ENCODE measurements at regions not wholly inside any gene's neighbourhood (a gene's known extent, or its start where the extent isn't known, plus 50 kb on each side); places are given as distances from the start of the nearest gene placed in this dataset.

DNA sequence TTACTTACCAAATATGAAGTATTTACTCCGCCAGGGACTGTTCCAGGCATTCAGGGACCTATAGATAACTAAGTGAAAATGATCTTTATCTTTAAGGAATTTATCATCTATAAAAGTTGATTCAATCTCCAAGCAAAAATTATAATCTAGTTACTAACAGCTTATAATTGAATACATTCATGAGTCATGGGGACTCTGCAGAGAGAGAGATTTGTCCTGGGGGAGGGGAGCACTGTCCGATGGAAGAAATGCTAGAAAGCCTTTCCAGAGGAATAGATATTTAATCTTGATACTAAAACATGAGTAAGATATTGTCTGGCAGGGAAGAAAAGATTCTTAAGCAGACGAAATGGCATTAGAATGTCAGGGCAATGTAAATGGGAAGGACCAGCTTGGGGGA lies 139.3 kb downstream of the CD164 start:
- TF ChIP-seq POLR2A (conservative IDR thresholded peaks at IDR 0.05) (no peak), EP300 (IDR thresholded peaks at IDR 0.05; ENCODE audit: low read length) (no peak), NFE2L1 (tag; IDR thresholded peaks at IDR 0.05; ENCODE audit: borderline replicate concordance, low read depth) (no peak), ZNF143 (CRISPR knock-in tag; IDR thresholded peaks at IDR 0.05) (no peak), BACH1 (tag; IDR thresholded peaks at IDR 0.05) (no peak)
- TF ChIP-seq, protein P1, sequence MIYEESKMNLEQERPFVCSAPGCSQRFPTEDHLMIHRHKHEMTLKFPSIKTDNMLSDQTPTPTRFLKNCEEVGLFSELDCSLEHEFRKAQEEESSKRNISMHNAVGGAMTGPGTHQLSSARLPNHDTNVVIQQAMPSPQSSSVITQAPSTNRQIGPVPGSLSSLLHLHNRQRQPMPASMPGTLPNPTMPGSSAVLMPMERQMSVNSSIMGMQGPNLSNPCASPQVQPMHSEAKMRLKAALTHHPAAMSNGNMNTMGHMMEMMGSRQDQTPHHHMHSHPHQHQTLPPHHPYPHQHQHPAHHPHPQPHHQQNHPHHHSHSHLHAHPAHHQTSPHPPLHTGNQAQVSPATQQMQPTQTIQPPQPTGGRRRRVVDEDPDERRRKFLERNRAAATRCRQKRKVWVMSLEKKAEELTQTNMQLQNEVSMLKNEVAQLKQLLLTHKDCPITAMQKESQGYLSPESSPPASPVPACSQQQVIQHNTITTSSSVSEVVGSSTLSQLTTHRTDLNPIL (CRISPR knock-in tag; IDR thresholded peaks at IDR 0.05), result no peak
- TF ChIP-seq, protein P2, sequence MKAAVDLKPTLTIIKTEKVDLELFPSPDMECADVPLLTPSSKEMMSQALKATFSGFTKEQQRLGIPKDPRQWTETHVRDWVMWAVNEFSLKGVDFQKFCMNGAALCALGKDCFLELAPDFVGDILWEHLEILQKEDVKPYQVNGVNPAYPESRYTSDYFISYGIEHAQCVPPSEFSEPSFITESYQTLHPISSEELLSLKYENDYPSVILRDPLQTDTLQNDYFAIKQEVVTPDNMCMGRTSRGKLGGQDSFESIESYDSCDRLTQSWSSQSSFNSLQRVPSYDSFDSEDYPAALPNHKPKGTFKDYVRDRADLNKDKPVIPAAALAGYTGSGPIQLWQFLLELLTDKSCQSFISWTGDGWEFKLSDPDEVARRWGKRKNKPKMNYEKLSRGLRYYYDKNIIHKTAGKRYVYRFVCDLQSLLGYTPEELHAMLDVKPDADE (conservative IDR thresholded peaks at IDR 0.05; ENCODE audit: control insufficient read depth, low read depth, low read length), result no peak
- TF ChIP-seq, protein P3, sequence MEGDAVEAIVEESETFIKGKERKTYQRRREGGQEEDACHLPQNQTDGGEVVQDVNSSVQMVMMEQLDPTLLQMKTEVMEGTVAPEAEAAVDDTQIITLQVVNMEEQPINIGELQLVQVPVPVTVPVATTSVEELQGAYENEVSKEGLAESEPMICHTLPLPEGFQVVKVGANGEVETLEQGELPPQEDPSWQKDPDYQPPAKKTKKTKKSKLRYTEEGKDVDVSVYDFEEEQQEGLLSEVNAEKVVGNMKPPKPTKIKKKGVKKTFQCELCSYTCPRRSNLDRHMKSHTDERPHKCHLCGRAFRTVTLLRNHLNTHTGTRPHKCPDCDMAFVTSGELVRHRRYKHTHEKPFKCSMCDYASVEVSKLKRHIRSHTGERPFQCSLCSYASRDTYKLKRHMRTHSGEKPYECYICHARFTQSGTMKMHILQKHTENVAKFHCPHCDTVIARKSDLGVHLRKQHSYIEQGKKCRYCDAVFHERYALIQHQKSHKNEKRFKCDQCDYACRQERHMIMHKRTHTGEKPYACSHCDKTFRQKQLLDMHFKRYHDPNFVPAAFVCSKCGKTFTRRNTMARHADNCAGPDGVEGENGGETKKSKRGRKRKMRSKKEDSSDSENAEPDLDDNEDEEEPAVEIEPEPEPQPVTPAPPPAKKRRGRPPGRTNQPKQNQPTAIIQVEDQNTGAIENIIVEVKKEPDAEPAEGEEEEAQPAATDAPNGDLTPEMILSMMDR (IDR thresholded peaks at IDR 0.05 in 2 of 3, conservative IDR thresholded peaks at IDR 0.05 in 1 of 3; ENCODE audit: insufficient read depth in 2 of 3, low read depth in 1 of 3, low read length in 3 of 3), result no peak

Data from K562 (cell line).